Naive thymus-derived CD8-positive, alpha-beta T cell (primary cell): ENCODE measurements at regions not wholly inside any gene's neighbourhood (a gene's known extent, or its start where the extent isn't known, plus 50 kb on each side); places are given as distances from the start of the nearest gene placed in this dataset.

ENCODE experiments used
- ATAC-seq, 2 donors: fragments of 150-1000 bp; cut with Tn5 transposase in 1 of 2; sonication (Bioruptor Pico), chemical (Tn5 transposase) in 1 of 2; 1 replicate in 1 of 2; 2 replicates in 1 of 2; pipeline ENCODE4 v1.10.0; 2021; ENCODE audit warnings: mild to moderate bottlenecking in 2 of 2, moderate library complexity in 2 of 2
- POLR2A ChIA-PET: fragments of 350-600 bp; sonication (Branson Sonifier 250); formaldehyde crosslinking; loops from one replicate; lab custom pipeline; 2021; ENCODE audit warnings: antibody characterized with exemption; lab: Charles Lee
- DNase-seq, 10 donors: peaks; one replicate each; pipeline versions ENCODE4 v3.0.0 to v3.0.0-alpha.2; 2020 to 2022
- H3K27ac Mint-ChIP-seq, 10 donors: one replicate each; pipeline ENCODE4 v1.8.0; 2020 to 2022; ENCODE audit warnings: mild to moderate bottlenecking in 10 of 10, mixed read lengths in 10 of 10, moderate library complexity in 4 of 10, inconsistent platforms in 1 of 10
- H3K27me3 Mint-ChIP-seq, 5 donors: one replicate each; pipeline ENCODE4 v1.8.0; 2021 to 2022; ENCODE audit warnings: mixed read lengths in 5 of 5
- H3K36me3 Mint-ChIP-seq, 3 donors: one replicate each; pipeline ENCODE4 v1.8.0; 2020 to 2022; ENCODE audit warnings: mixed read lengths in 3 of 3, mild to moderate bottlenecking in 2 of 3, inconsistent platforms in 1 of 3
- H3K4me1 Mint-ChIP-seq, 4 donors: one replicate each; pipeline ENCODE4 v1.8.0; 2021 to 2022; ENCODE audit warnings: mixed read lengths in 4 of 4
- H3K4me3 Mint-ChIP-seq, 10 donors: one replicate each; pipeline ENCODE4 v1.8.0; 2020 to 2022; ENCODE audit warnings: mild to moderate bottlenecking in 10 of 10, mixed read lengths in 10 of 10, moderate library complexity in 6 of 10, inconsistent platforms in 1 of 10
- H3K9me3 Mint-ChIP-seq, 9 donors: one replicate each; pipeline ENCODE4 v1.8.0; 2020 to 2022; ENCODE audit warnings: mixed read lengths in 9 of 9, mild to moderate bottlenecking in 3 of 9, inconsistent platforms in 1 of 9, moderate library complexity in 1 of 9

GRCh38 chr18:24885276-24885675 lies 424.8 kb downstream of the HRH4 start:
- no peak for DNase-seq
- POLR2A ChIA-PET = no interaction called here
- Mint-ChIP-seq H3K9me3 (peaks cover 0 to 14% (median 0%) of the 10 kb centered on the region in 9 donors), H3K27ac (no peak overlapping the region), H3K27me3 (peaks cover 0 to 18% (median 3%) of the 10 kb centered on the region in 5 donors), H3K36me3 (no peaks in the 10 kb centered on the region), H3K4me1 (no peaks in the 10 kb centered on the region), H3K4me3 (no peak overlapping the region)
- ATAC-seq = no peak

DNA sequence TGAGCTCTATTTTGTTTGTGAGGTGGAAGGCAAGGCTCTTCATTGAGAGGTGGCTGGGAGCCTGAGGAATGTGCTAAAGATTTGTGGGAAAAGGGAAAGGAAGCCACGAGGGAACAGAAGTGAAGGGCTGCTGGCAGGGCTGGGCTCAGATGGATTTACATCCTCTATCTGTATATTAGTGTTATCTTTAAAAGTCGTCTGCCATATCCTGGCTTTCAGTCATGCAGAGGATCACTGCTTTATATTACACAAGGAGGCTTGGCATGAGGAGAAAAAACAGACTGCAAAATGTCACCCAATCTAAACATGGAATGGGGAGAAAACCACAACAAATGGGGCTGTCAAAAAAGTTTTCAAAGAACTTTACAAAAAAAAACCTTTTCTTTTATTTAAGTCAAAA lies 434.4 kb downstream of the HRH4 start:
- Mint-ChIP-seq H3K4me1 (no peaks in the 10 kb centered on the region), H3K36me3 (no peaks in the 10 kb centered on the region), H3K27ac (no peak overlapping the region), H3K4me3 (no peak overlapping the region), H3K27me3 (peaks cover 2 to 19% (median 7%) of the 10 kb centered on the region in 5 donors), H3K9me3 (peaks cover 0 to 11% (median 4%) of the 10 kb centered on the region in 9 donors)
- ATAC-seq (no peak), DNase-seq (no peak)
- POLR2A ChIA-PET = no interaction called here

- Mint-ChIP-seq H3K36me3 (peaks cover 0 to 7% (median 0%) of the 10 kb centered on the region in 3 donors), H3K27me3 (peaks cover 6 to 23% (median 12%) of the 10 kb centered on the region in 5 donors), H3K9me3 (peaks cover 0 to 23% (median 9%) of the 10 kb centered on the region in 9 donors), H3K27ac (no peak overlapping the region), H3K4me1 (no peaks in the 10 kb centered on the region), H3K4me3 (no peak overlapping the region)
- DNase-seq (no peak), ATAC-seq (no peak)
- POLR2A ChIA-PET = no interaction called here
These were observed 437.0 kb downstream of the HRH4 start for GRCh38 chr18:24897461-24897860.

- POLR2A ChIA-PET = no interaction called here
- H3K27ac Mint-ChIP-seq = no peak overlapping the region
- no peaks in the 10 kb centered on the region for H3K36me3 Mint-ChIP-seq
- peaks cover 0 to 7% (median 0%) of the 10 kb centered on the region in 5 donors for H3K27me3 Mint-ChIP-seq
- no peak for DNase-seq
- H3K4me1 Mint-ChIP-seq = no peaks in the 10 kb centered on the region
- no peak overlapping the region for H3K4me3 Mint-ChIP-seq
- ATAC-seq = no peak
- peaks cover 0 to 24% (median 0%) of the 10 kb centered on the region in 9 donors for H3K9me3 Mint-ChIP-seq
These were observed 441.7 kb downstream of the ZNF521 start for GRCh38 chr18:24910221-24910620.

- Mint-ChIP-seq H3K27me3 (peaks cover 0 to 7% (median 7%) of the 10 kb centered on the region in 5 donors), H3K36me3 (no peaks in the 10 kb centered on the region), H3K4me3 (no peak overlapping the region), H3K9me3 (peaks cover 0 to 9% (median 0%) of the 10 kb centered on the region in 9 donors), H3K27ac (no peak overlapping the region), H3K4me1 (no peaks in the 10 kb centered on the region)
- no peak for ATAC-seq
- no peak for DNase-seq
- POLR2A ChIA-PET = no interaction called here
These were observed 438.3 kb downstream of the ZNF521 start for GRCh38 chr18:24913507-24914170.

- peaks cover 0 to 9% (median 0%) of the 10 kb centered on the region in 9 donors for H3K9me3 Mint-ChIP-seq
These were observed 437.8 kb downstream of the ZNF521 start for GRCh38 chr18:24914171-24914525.

GRCh38 chr18:24914685-24915084 lies 437.3 kb downstream of the ZNF521 start:
- POLR2A ChIA-PET = no interaction called here
- Mint-ChIP-seq H3K4me3 (no peak overlapping the region), H3K9me3 (peaks cover 0 to 4% (median 0%) of the 10 kb centered on the region in 9 donors), H3K36me3 (no peaks in the 10 kb centered on the region), H3K4me1 (no peaks in the 10 kb centered on the region), H3K27ac (no peak overlapping the region), H3K27me3 (peaks cover 0 to 7% (median 7%) of the 10 kb centered on the region in 5 donors)
- DNase-seq (no peak), ATAC-seq (no peak)

More at GRCh38 chr18:24914171-24914525, 437.8 kb downstream of the ZNF521 start:
- POLR2A ChIA-PET = no interaction called here
- Mint-ChIP-seq H3K36me3 (no peaks in the 10 kb centered on the region), H3K4me1 (no peaks in the 10 kb centered on the region), H3K27me3 (peaks cover 0 to 7% (median 7%) of the 10 kb centered on the region in 5 donors), H3K27ac (peak overlapping the region in 1 of 10 donors; percentile 5), H3K4me3 (no peak overlapping the region)
- DNase-seq (no peak), ATAC-seq (no peak)

DNA sequence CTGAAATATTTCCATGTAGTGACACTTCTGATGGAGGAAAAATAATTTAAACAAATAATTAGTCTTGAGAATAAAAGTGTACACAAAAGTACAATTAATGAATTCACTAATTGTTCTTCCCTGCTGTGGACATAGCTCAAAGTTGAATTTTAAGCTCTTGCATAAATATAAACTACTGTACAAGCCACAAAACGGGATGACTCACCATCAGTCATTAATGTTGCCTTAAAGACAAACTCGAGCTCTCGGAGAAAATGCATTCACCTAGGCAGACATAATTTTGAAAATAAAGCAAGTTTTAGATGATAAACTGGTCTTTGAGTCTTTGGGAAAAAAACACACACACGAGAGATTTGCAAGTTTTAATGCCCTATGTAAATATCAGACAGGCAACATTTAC lies 436.4 kb downstream of the ZNF521 start:
- DNase-seq (no peak), ATAC-seq (no peak)
- no peak overlapping the region for H3K27ac Mint-ChIP-seq
- no peaks in the 10 kb centered on the region for H3K36me3 Mint-ChIP-seq
- peaks cover 0 to 7% (median 7%) of the 10 kb centered on the region in 5 donors for H3K27me3 Mint-ChIP-seq
- POLR2A ChIA-PET = no interaction called here
- H3K4me3 Mint-ChIP-seq = no peak overlapping the region
- no peaks in the 10 kb centered on the region for H3K4me1 Mint-ChIP-seq
- no peaks in the 10 kb centered on the region for H3K9me3 Mint-ChIP-seq

DNA sequence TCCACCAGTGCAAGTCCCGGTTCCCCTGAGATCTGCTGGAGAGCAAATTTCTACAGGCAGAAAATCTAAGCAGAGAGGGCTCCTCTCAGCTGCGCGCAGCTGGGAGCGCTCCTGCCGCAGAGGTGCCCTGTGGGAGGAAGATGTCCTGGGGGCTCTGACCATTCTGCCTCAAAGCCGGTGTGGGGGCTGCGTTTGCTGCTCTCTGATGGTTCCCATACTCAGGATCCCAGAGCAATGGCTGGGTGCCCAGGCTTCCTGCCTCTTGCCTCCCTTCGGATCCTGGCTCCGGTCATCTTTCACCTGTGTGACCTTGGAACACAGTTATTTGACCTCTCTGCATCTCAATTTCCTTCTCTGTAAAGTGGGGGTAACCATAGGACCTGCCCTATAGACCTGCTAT lies 434.2 kb downstream of the ZNF521 start:
- Mint-ChIP-seq H3K27me3 (peaks cover 0 to 7% (median 7%) of the 10 kb centered on the region in 5 donors), H3K4me3 (no peak overlapping the region), H3K9me3 (no peaks in the 10 kb centered on the region), H3K36me3 (no peaks in the 10 kb centered on the region), H3K27ac (no peak overlapping the region), H3K4me1 (no peaks in the 10 kb centered on the region)
- DNase-seq (no peak), ATAC-seq (no peak)
- POLR2A ChIA-PET = no interaction called here

DNA sequence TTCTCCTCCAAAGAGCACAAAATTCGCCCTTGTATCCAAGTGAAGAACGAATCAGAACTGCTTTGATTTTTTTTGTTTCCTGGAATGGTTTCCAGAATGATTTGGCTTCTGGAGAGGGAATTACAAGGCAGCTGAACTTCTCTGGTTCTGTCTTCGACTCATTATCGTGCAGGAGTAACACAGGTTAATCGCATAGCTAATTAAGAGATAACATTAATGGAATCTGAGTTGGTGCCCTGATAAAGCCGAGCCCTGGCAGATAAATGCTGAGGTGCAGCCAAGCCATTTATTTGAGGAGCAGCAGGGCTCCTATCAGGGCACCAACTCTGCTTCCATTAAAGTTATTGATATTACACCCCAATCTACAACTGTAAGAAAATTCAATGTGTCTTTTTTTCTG lies 433.7 kb downstream of the ZNF521 start:
- no peaks in the 10 kb centered on the region for H3K36me3 Mint-ChIP-seq
- no peak for DNase-seq
- H3K4me1 Mint-ChIP-seq = peaks cover 0 to 3% (median 0%) of the 10 kb centered on the region in 4 donors
- no peak for ATAC-seq
- POLR2A ChIA-PET = no interaction called here
- H3K27ac Mint-ChIP-seq = no peak overlapping the region
- no peak overlapping the region for H3K4me3 Mint-ChIP-seq
- H3K9me3 Mint-ChIP-seq = peaks cover 0 to under 1% (median 0%) of the 10 kb centered on the region in 9 donors
- H3K27me3 Mint-ChIP-seq = peaks cover 0 to 7% (median 7%) of the 10 kb centered on the region in 5 donors

DNA sequence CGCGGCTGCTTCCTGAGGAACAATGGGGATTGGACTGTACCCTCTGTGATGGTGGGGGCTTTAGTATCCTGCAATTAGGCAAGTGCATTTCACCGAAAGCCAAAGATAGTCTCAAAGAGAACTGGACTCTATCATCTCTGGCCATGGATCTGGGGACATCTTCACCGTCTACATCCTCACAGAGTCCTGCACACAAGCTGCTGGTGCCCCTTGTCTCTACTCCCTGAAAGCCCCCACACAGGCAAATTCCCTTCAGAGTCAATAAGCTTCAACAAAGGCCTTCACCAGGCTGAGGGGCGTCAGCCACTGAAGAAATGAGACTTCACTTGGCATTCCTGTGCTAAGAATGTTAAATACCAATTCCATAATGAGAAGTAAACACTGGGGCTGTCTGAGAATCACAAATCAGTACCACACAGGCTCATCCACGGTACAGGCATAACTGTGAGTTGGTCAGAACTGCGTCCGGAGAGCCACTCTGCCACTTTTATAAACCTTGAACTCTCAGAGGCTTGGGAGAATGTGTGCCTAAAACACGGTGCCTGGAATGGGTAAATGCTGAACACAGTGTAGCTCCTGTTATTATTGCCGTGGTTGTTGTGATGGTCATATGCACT lies 432.7 kb downstream of the ZNF521 start:
- H3K27me3 Mint-ChIP-seq = peaks cover 0 to 7% (median 4%) of the 10 kb centered on the region in 5 donors
- H3K9me3 Mint-ChIP-seq = peaks cover 0 to 4% (median 0%) of the 10 kb centered on the region in 9 donors
- DNase-seq = no peak
- POLR2A ChIA-PET = no interaction called here
- H3K4me1 Mint-ChIP-seq = peaks cover 0 to 14% (median 0%) of the 10 kb centered on the region in 4 donors
- H3K36me3 Mint-ChIP-seq = no peaks in the 10 kb centered on the region
- ATAC-seq = no peak
- H3K4me3 Mint-ChIP-seq = no peak overlapping the region
- H3K27ac Mint-ChIP-seq = no peak overlapping the region

GRCh38 chr18:24922491-24922890 lies 429.5 kb downstream of the ZNF521 start:
- Mint-ChIP-seq H3K4me3 (no peak overlapping the region), H3K36me3 (no peaks in the 10 kb centered on the region), H3K27ac (no peak overlapping the region), H3K4me1 (peaks cover 0 to 34% (median 0%) of the 10 kb centered on the region in 4 donors), H3K9me3 (peaks cover 0 to 4% (median 0%) of the 10 kb centered on the region in 9 donors), H3K27me3 (peaks cover 0 to under 1% (median 0%) of the 10 kb centered on the region in 5 donors)
- POLR2A ChIA-PET = no interaction called here
- ATAC-seq (no peak), DNase-seq (no peak)

DNA sequence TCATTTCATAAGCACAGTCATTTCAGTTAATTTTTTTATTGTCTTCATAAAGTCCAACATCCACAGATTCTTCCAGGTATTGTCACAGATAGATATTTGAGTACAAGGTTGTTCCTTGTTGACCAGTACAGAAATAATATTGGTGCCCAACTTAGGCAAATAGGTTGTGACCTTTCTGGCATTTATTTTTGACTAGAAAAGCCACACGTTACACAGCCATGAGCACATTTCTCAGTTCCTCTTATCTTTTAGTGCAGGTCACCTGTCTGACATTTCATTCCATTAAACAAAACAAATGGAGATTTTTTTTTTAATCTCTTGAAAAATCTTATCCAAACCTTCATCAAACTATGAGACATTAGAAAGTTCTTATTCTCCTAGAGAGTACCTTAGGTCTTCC lies 428.8 kb downstream of the ZNF521 start:
- POLR2A ChIA-PET = no interaction called here

More for the DNA sequence above, 428.8 kb downstream of the ZNF521 start:
- Mint-ChIP-seq H3K27me3 (no peaks in the 10 kb centered on the region), H3K9me3 (peaks cover 0 to 4% (median 0%) of the 10 kb centered on the region in 9 donors), H3K4me3 (no peak overlapping the region), H3K27ac (peak overlapping the region in 1 of 10 donors; percentile 57), H3K4me1 (peaks cover 0 to 38% (median 0%) of the 10 kb centered on the region in 4 donors), H3K36me3 (no peaks in the 10 kb centered on the region)
- ATAC-seq = no peak
- no peak for DNase-seq
